HepG2 (cell line): ENCODE measurements at regions not wholly inside any gene's neighbourhood (a gene's known extent, or its start where the extent isn't known, plus 50 kb on each side); places are given as distances from the start of the nearest gene placed in this dataset.

Source experiments
- BRD4 ChIP-seq: sonication (generic); formaldehyde crosslinking; IDR thresholded peaks from 2 replicates; pipeline ENCODE4 v1.4.0; 2020; ENCODE audit warnings: missing genetic modification reagents
- CHD2 ChIP-seq: IDR thresholded peaks from 2 replicates; pipeline ENCODE4 v1.6.1; 2011; ENCODE audit warnings: low read depth, low read length, improper control_type of control experiment
- ESRRA ChIP-seq: sonication (generic); formaldehyde crosslinking; IDR thresholded peaks from 2 replicates; pipeline ENCODE4 v1.5.1; 2020; ENCODE audit warnings: mild to moderate bottlenecking, low read depth, missing genetic modification reagents
- EZH2 ChIP-seq: conservative IDR thresholded peaks from 2 replicates; pipeline ENCODE4 v1.6.1; 2012; ENCODE audit warnings: mild to moderate bottlenecking, low read depth, low read length, moderate library complexity
- JUN ChIP-seq: sonication (generic); formaldehyde crosslinking; IDR thresholded peaks from 2 replicates; pipeline ENCODE4 v1.4.0; 2020; ENCODE audit warnings: mild to moderate bottlenecking, missing genetic modification reagents
- MEIS2 ChIP-seq: sonication (generic); formaldehyde crosslinking; IDR thresholded peaks from 2 replicates; pipeline ENCODE4 v1.9.0; 2021; ENCODE audit warnings: mild to moderate bottlenecking, missing genetic modification reagents
- POLR2A ChIP-seq, 2 experiments: IDR thresholded peaks; 2 replicates each; pipeline ENCODE4 v1.6.1; 2011; ENCODE audit warnings: low read depth in 2 of 2, low read length in 2 of 2, mild to moderate bottlenecking in 1 of 2, moderate library complexity in 1 of 2; ENCODE audit not compliant: insufficient read depth in 1 of 2
- RXRA ChIP-seq: sonication (generic); formaldehyde crosslinking; IDR thresholded peaks from 2 replicates; pipeline ENCODE4 v1.5.1; 2020; ENCODE audit warnings: missing genetic modification reagents
- SIN3A ChIP-seq: IDR thresholded peaks from 2 replicates; pipeline ENCODE4 v1.6.1; 2011; ENCODE audit warnings: low read depth, mild to moderate bottlenecking, control low read depth, low read length, borderline replicate concordance
- YY1 ChIP-seq: IDR thresholded peaks from 2 replicates; pipeline ENCODE4 v1.6.1; 2011; ENCODE audit warnings: low read length, low read depth, moderate library complexity, mild to moderate bottlenecking; ENCODE audit not compliant: insufficient read depth, insufficient replicate concordance
- ZNF704 ChIP-seq: sonication (generic); formaldehyde crosslinking; IDR thresholded peaks from 2 replicates; pipeline ENCODE4 v1.8.1; 2023; ENCODE audit warnings: mild to moderate bottlenecking, inconsistent platforms, moderate library complexity, missing genetic modification reagents, borderline replicate concordance
- ZNF788 ChIP-seq: sonication (generic); formaldehyde crosslinking; IDR thresholded peaks from 2 replicates; pipeline ENCODE4 v1.5.0; 2020; ENCODE audit warnings: mild to moderate bottlenecking, missing genetic modification reagents, borderline replicate concordance
- TF ChIP-seq, protein P1 (sequence below): sonication (generic); formaldehyde crosslinking; IDR thresholded peaks from 2 replicates; pipeline ENCODE4 v1.5.0; 2020; ENCODE audit warnings: mild to moderate bottlenecking, missing genetic modification reagents, moderate library complexity
- TF ChIP-seq, protein P2 (sequence below): sonication (generic); formaldehyde crosslinking; IDR thresholded peaks from 2 replicates; pipeline ENCODE4 v1.8.1; 2023; ENCODE audit warnings: mild to moderate bottlenecking, missing genetic modification reagents, borderline replicate concordance

- TF ChIP-seq, protein P1, sequence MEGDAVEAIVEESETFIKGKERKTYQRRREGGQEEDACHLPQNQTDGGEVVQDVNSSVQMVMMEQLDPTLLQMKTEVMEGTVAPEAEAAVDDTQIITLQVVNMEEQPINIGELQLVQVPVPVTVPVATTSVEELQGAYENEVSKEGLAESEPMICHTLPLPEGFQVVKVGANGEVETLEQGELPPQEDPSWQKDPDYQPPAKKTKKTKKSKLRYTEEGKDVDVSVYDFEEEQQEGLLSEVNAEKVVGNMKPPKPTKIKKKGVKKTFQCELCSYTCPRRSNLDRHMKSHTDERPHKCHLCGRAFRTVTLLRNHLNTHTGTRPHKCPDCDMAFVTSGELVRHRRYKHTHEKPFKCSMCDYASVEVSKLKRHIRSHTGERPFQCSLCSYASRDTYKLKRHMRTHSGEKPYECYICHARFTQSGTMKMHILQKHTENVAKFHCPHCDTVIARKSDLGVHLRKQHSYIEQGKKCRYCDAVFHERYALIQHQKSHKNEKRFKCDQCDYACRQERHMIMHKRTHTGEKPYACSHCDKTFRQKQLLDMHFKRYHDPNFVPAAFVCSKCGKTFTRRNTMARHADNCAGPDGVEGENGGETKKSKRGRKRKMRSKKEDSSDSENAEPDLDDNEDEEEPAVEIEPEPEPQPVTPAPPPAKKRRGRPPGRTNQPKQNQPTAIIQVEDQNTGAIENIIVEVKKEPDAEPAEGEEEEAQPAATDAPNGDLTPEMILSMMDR (CRISPR knock-in tag), result no peak
- TF ChIP-seq ESRRA (CRISPR knock-in tag), result no peak
- TF ChIP-seq YY1, result no peak
- TF ChIP-seq RXRA (CRISPR knock-in tag), result no peak
- no peak for TF ChIP-seq EZH2
- TF ChIP-seq MEIS2 (CRISPR knock-in tag), result no peak
- TF ChIP-seq, protein P2, sequence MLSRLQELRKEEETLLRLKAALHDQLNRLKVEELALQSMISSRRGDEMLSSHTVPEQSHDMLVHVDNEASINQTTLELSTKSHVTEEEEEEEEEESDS (CRISPR knock-in tag), result no peak
- TF ChIP-seq CHD2, result no peak
- TF ChIP-seq SIN3A, result no peak
- no peak for TF ChIP-seq POLR2A (IDR thresholded peaks at IDR 0.05; ENCODE audit: insufficient read depth in 1 of 2, low read depth in 2 of 2, low read length in 2 of 2)
- TF ChIP-seq ZNF788, result no peak
- no peak for TF ChIP-seq ZNF704 (CRISPR knock-in tag)
- TF ChIP-seq BRD4 (CRISPR knock-in tag), result no peak
- TF ChIP-seq JUN (CRISPR knock-in tag), result no peak
Measured at GRCh38 chr7:46637793-46638735, 717.0 kb upstream of the IGFBP3 start.
